HEK293 (cell line): ENCODE measurements at regions not wholly inside any gene's neighbourhood (a gene's known extent, or its start where the extent isn't known, plus 50 kb on each side); places are given as distances from the start of the nearest gene placed in this dataset.

Experiments used
- CTCF ChIA-PET: fragments of 350-600 bp; formaldehyde crosslinking; extraction: SDS; loops from one replicate; lab custom pipeline; 2021; ENCODE audit warnings: antibody characterized with exemption; lab: Yijun Ruan, JAX
- POLR2A ChIA-PET: fragments of 300-600 bp; formaldehyde crosslinking; extraction: SDS; loops from one replicate; lab custom pipeline; 2020; ENCODE audit warnings: antibody characterized with exemption, inconsistent platforms; lab: Yijun Ruan, JAX
- H3K27ac ChIP-seq: fragments of 200-500 bp; sonication (Bioruptor generic); 2 replicates; pipeline ENCODE4 v1.5.1; 2014; ENCODE audit warnings: low read depth, low read length, control low read depth, inconsistent platforms; ENCODE audit errors: extremely low read depth
- H3K36me3 ChIP-seq, 2 experiments: fragments of 200-500 bp in 1 of 2; sonication (Bioruptor generic) in 1 of 2; 1 replicate in 1 of 2; 2 replicates in 1 of 2; pipeline ENCODE4 v1.5.1; 2014 to 2017; ENCODE audit warnings: inconsistent platforms in 2 of 2, low read length in 2 of 2; ENCODE audit not compliant: control insufficient read depth in 2 of 2, insufficient read depth in 1 of 2
- H3K4me1 ChIP-seq: fragments of 200-500 bp; sonication (Bioruptor generic); 2 replicates; pipeline ENCODE4 v1.5.1; 2014; ENCODE audit warnings: mild to moderate bottlenecking, low read length, inconsistent platforms; ENCODE audit not compliant: control insufficient read depth, insufficient read depth
- H3K4me3 ChIP-seq: 2 replicates; pipeline ENCODE4 v1.5.1; 2011; ENCODE audit warnings: low read depth, mild to moderate bottlenecking, control low read depth, low read length, moderate library complexity
- H3K9me3 ChIP-seq: fragments of 200-500 bp; sonication (Bioruptor generic); 2 replicates; pipeline ENCODE4 v1.5.1; 2014; ENCODE audit warnings: low read depth, low read length, inconsistent platforms; ENCODE audit not compliant: control insufficient read depth, insufficient read depth
- BCL11B ChIP-seq: fragments of 450-650 bp; formaldehyde crosslinking; IDR thresholded peaks from 2 replicates; pipeline ENCODE4 v1.5.1; 2016; ENCODE audit warnings: low read depth, missing biosample characterization, missing genetic modification characterization
- IKZF3 ChIP-seq: fragments of 450-650 bp; IDR thresholded peaks from 2 replicates; pipeline ENCODE4 v1.5.0; 2018; ENCODE audit warnings: missing biosample characterization, mild to moderate bottlenecking, missing genetic modification characterization, moderate library complexity
- KLF10 ChIP-seq: fragments of 450-650 bp; IDR thresholded peaks from 2 replicates; pipeline ENCODE4 v1.5.1; 2018; ENCODE audit warnings: missing biosample characterization, mild to moderate bottlenecking, missing genetic modification characterization
- KLF8 ChIP-seq: fragments of 450-650 bp; formaldehyde crosslinking; IDR thresholded peaks from 2 replicates; pipeline ENCODE4 v1.5.1; 2016; ENCODE audit warnings: missing biosample characterization, missing genetic modification characterization
- OVOL3 ChIP-seq: fragments of 450-650 bp; formaldehyde crosslinking; IDR thresholded peaks from 2 replicates; pipeline ENCODE4 v1.5.1; 2016; ENCODE audit warnings: missing biosample characterization, missing genetic modification characterization
- PBX3 ChIP-seq: sonication (generic); formaldehyde crosslinking; IDR thresholded peaks from 2 replicates; pipeline ENCODE4 v1.8.1; 2022; ENCODE audit warnings: mild to moderate bottlenecking, moderate library complexity, missing genetic modification reagents
- SCRT2 ChIP-seq: fragments of 450-650 bp; formaldehyde crosslinking; IDR thresholded peaks from 2 replicates; pipeline ENCODE4 v1.5.1; 2016; ENCODE audit warnings: missing biosample characterization, missing genetic modification characterization
- SP7 ChIP-seq: fragments of 450-650 bp; formaldehyde crosslinking; IDR thresholded peaks from 2 replicates; pipeline ENCODE4 v1.5.1; 2016; ENCODE audit warnings: missing biosample characterization, missing genetic modification characterization
- ZNF10 ChIP-seq: fragments of 450-650 bp; formaldehyde crosslinking; IDR thresholded peaks from 2 replicates; pipeline ENCODE4 v1.5.1; 2017; ENCODE audit warnings: missing biosample characterization, missing genetic modification characterization
- ZNF2 ChIP-seq: fragments of 450-650 bp; formaldehyde crosslinking; IDR thresholded peaks from 2 replicates; pipeline ENCODE4 v1.5.1; 2016; ENCODE audit warnings: missing biosample characterization, missing genetic modification characterization
- ZNF202 ChIP-seq: fragments of 450-650 bp; formaldehyde crosslinking; IDR thresholded peaks from 2 replicates; pipeline ENCODE4 v1.5.1; 2016; ENCODE audit warnings: missing biosample characterization, missing genetic modification characterization, borderline replicate concordance
- ZNF341 ChIP-seq: fragments of 450-650 bp; formaldehyde crosslinking; IDR thresholded peaks from 2 replicates; pipeline ENCODE4; 2016; ENCODE audit warnings: low read depth, missing biosample characterization, missing genetic modification characterization
- ZNF362 ChIP-seq: fragments of 450-650 bp; formaldehyde crosslinking; IDR thresholded peaks from 2 replicates; pipeline ENCODE4 v1.5.1; 2016; ENCODE audit warnings: missing biosample characterization, missing genetic modification characterization
- ZNF473 ChIP-seq: fragments of 450-650 bp; formaldehyde crosslinking; IDR thresholded peaks from 2 replicates; pipeline ENCODE4 v1.5.1; 2017; ENCODE audit warnings: missing biosample characterization, missing genetic modification characterization
- ZNF549 ChIP-seq: fragments of 450-650 bp; IDR thresholded peaks from 2 replicates; pipeline ENCODE4 v1.5.1; 2018; ENCODE audit warnings: missing biosample characterization, missing genetic modification characterization, mild to moderate bottlenecking, inconsistent platforms, moderate library complexity
- ZNF555 ChIP-seq: fragments of 450-650 bp; formaldehyde crosslinking; conservative IDR thresholded peaks from 2 replicates; pipeline ENCODE4 v1.5.1; 2017; ENCODE audit warnings: missing biosample characterization, mild to moderate bottlenecking, missing genetic modification characterization, inconsistent platforms
- ZNF707 ChIP-seq: fragments of 450-650 bp; formaldehyde crosslinking; IDR thresholded peaks from 2 replicates; pipeline ENCODE4 v1.5.1; 2016; ENCODE audit warnings: missing biosample characterization, missing genetic modification characterization
- ZNF768 ChIP-seq: fragments of 450-650 bp; formaldehyde crosslinking; IDR thresholded peaks from 2 replicates; pipeline ENCODE4 v1.5.1; 2018; ENCODE audit warnings: missing biosample characterization, mild to moderate bottlenecking, missing genetic modification characterization
- ZNF791 ChIP-seq: fragments of 450-650 bp; formaldehyde crosslinking; IDR thresholded peaks from 2 replicates; pipeline ENCODE4 v1.5.1; 2016; ENCODE audit warnings: missing biosample characterization, missing genetic modification characterization
- ZNF830 ChIP-seq: fragments of 450-650 bp; IDR thresholded peaks from 2 replicates; pipeline ENCODE4 v1.5.0; 2018; ENCODE audit warnings: missing biosample characterization, missing genetic modification characterization, low read depth, mild to moderate bottlenecking, moderate library complexity
- ZNF837 ChIP-seq: fragments of 450-650 bp; formaldehyde crosslinking; IDR thresholded peaks from 2 replicates; pipeline ENCODE4 v1.5.1; 2016; ENCODE audit warnings: missing biosample characterization, missing genetic modification characterization
- TF ChIP-seq, protein P1 (sequence below): fragments of 450-650 bp; formaldehyde crosslinking; IDR thresholded peaks from 2 replicates; pipeline ENCODE4 v1.5.1; 2016; ENCODE audit warnings: missing biosample characterization, missing genetic modification characterization, low read depth

- no peaks in the 10 kb centered on the region for H3K9me3 ChIP-seq
- no peaks in the 10 kb centered on the region for H3K36me3 ChIP-seq
- TF ChIP-seq ZNF341 (tag by site-specific recombination): no peak
- TF ChIP-seq KLF10 (tag by site-specific recombination): no peak
- TF ChIP-seq, protein P1, sequence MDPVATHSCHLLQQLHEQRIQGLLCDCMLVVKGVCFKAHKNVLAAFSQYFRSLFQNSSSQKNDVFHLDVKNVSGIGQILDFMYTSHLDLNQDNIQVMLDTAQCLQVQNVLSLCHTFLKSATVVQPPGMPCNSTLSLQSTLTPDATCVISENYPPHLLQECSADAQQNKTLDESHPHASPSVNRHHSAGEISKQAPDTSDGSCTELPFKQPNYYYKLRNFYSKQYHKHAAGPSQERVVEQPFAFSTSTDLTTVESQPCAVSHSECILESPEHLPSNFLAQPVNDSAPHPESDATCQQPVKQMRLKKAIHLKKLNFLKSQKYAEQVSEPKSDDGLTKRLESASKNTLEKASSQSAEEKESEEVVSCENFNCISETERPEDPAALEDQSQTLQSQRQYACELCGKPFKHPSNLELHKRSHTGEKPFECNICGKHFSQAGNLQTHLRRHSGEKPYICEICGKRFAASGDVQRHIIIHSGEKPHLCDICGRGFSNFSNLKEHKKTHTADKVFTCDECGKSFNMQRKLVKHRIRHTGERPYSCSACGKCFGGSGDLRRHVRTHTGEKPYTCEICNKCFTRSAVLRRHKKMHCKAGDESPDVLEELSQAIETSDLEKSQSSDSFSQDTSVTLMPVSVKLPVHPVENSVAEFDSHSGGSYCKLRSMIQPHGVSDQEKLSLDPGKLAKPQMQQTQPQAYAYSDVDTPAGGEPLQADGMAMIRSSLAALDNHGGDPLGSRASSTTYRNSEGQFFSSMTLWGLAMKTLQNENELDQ (tag by site-specific recombination): no peak
- no peak for TF ChIP-seq IKZF3 (tag by site-specific recombination)
- no peak for TF ChIP-seq ZNF837 (tag by site-specific recombination)
- no peak for TF ChIP-seq SCRT2 (tag by site-specific recombination)
- TF ChIP-seq ZNF10 (tag by site-specific recombination): no peak
- TF ChIP-seq ZNF362: no peak
- TF ChIP-seq ZNF768 (tag by site-specific recombination): no peak
- TF ChIP-seq ZNF830 (tag by site-specific recombination): no peak
- no peak for TF ChIP-seq ZNF791 (tag by site-specific recombination)
- no peak for TF ChIP-seq BCL11B
- TF ChIP-seq PBX3 (CRISPR knock-in tag): no peak
- TF ChIP-seq ZNF707 (tag by site-specific recombination): no peak
- no peak for TF ChIP-seq ZNF555
- no peak for TF ChIP-seq SP7 (tag by site-specific recombination)
- TF ChIP-seq KLF8: no peak
- TF ChIP-seq OVOL3 (tag by site-specific recombination): no peak
- no peak for TF ChIP-seq ZNF202 (tag by site-specific recombination)
- ChIA-PET CTCF (interaction anchor here (0.6 to 1.5 kb wide), 4 partner anchors 11 to 525 kb away, joined by 3 to 6 read pairs (median 4); no protein-coding TSS in a partner anchor), POLR2A (no interaction called here)
- no peak overlapping the region for H3K27ac ChIP-seq
- no peaks in the 10 kb centered on the region for H3K4me1 ChIP-seq
- no peak overlapping the region for H3K4me3 ChIP-seq
Measured at GRCh38 chr9:81174023-81174422, 515.3 kb downstream of the TLE1 start.

DNA sequence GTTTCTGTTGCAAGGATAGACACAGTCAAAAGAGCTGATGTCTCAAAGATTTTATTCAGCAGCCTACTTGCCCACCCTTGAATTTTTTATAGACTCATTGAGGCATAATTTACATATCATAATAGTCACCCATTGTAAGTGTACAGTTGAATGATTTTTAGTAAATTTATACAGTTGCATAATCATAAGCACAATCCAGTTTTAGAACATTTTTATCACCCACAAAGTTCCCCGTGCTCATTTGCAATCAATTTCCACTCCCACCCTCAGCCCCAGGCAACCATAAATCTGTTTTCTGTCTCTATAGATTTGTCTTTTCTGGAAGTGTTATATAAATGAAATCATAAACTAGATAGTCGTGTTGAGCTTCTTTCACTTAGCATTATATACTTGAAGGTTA lies 517.7 kb downstream of the TLE1 start:
- H3K27ac ChIP-seq: no peak overlapping the region
- no peaks in the 10 kb centered on the region for H3K4me1 ChIP-seq
- no peaks in the 10 kb centered on the region for H3K36me3 ChIP-seq
- CTCF ChIA-PET: interaction anchor here (0.6 to 0.7 kb wide), 2 partner anchors 39 to 66 kb away, joined by 3 read pairs; no protein-coding TSS in a partner anchor
- H3K4me3 ChIP-seq: no peak overlapping the region
- POLR2A ChIA-PET: no interaction called here
- no peaks in the 10 kb centered on the region for H3K9me3 ChIP-seq
- no peak for TF ChIP-seq ZNF549
- TF ChIP-seq ZNF473: no peak
- TF ChIP-seq ZNF2 (tag by site-specific recombination): no peak
- TF ChIP-seq, all 188 proteins: peak for 0
